BE2C (cell line): ENCODE measurements at regions not wholly inside any gene's neighbourhood (a gene's known extent, or its start where the extent isn't known, plus 50 kb on each side); places are given as distances from the start of the nearest gene placed in this dataset.

ENCODE experiments used
- DNase-seq: peaks from one replicate; pipeline ENCODE4 v3.0.0-alpha.2; 2020
- H3K27me3 ChIP-seq: fragments of 250-450 bp; sonication (Bioruptor Pico); 2 replicates; pipeline ENCODE4 v1.5.1; 2020; ENCODE audit warnings: mild to moderate bottlenecking
- H3K36me3 ChIP-seq: fragments of 250-450 bp; sonication (Bioruptor Pico); 2 replicates; pipeline ENCODE4 v1.5.1; 2020; ENCODE audit warnings: mild to moderate bottlenecking
- H3K4me1 ChIP-seq: fragments of 250-450 bp; sonication (Bioruptor Pico); 2 replicates; pipeline ENCODE4 v1.5.1; 2020
- H3K4me3 ChIP-seq: 2 replicates; pipeline ENCODE4 v1.5.1; 2011; ENCODE audit warnings: low read depth, low read length
- H3K9me3 ChIP-seq: fragments of 250-450 bp; sonication (Bioruptor Pico); 2 replicates; pipeline ENCODE4 v1.5.1; 2020
- TF ChIP-seq, protein P1 (sequence below): IDR thresholded peaks from 2 replicates; pipeline ENCODE4 v1.5.1; 2012; ENCODE audit warnings: mild to moderate bottlenecking, low read depth, low read length

DNA sequence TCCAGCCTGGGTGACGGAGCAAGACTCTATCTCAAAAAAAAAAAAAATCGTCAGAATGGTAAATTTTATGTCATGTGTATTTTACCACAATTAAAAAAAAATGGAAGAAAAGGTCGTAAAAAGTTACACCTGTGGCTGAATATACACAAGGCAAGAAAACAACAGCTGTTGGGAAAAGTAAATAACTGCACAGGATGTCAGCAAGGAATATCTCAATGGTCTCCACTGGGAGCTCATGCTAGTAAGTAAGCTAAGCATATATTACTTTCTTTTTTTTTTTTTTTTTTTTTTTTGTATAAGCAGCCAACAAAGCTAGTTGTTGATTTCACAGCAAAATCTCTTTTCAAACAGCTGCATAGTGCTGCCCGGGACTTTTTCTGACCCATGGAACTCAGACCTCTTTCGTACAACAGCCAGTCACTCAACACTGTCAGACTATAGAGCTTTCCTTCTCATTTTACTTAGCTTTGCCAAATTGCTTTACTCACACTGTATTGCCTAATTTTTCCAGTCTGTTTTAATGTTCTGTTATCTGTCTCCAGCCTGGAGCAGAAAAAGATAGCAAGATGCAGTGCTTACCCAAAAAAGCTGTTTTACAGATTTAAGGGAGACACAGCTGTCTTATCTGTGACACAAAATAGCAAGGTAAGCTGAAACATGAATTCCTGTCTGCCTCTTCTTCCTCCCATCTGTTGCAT is 175.9 kb downstream of the ENC1 start:
- TF ChIP-seq, protein P1, sequence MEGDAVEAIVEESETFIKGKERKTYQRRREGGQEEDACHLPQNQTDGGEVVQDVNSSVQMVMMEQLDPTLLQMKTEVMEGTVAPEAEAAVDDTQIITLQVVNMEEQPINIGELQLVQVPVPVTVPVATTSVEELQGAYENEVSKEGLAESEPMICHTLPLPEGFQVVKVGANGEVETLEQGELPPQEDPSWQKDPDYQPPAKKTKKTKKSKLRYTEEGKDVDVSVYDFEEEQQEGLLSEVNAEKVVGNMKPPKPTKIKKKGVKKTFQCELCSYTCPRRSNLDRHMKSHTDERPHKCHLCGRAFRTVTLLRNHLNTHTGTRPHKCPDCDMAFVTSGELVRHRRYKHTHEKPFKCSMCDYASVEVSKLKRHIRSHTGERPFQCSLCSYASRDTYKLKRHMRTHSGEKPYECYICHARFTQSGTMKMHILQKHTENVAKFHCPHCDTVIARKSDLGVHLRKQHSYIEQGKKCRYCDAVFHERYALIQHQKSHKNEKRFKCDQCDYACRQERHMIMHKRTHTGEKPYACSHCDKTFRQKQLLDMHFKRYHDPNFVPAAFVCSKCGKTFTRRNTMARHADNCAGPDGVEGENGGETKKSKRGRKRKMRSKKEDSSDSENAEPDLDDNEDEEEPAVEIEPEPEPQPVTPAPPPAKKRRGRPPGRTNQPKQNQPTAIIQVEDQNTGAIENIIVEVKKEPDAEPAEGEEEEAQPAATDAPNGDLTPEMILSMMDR: no peak
- Histone ChIP-seq H3K4me1 (peaks cover 2% of the 10 kb centered on the region; the same call in 1 of the 2 replicates), H3K4me3 (no peak overlapping the region), H3K36me3 (no peaks in the 10 kb centered on the region), H3K9me3 (no peaks in the 10 kb centered on the region), H3K27me3 (no peaks in the 10 kb centered on the region)
- DNase-seq: no peak

GRCh38 chr5:74462356-74462755 is 178.2 kb downstream of the ENC1 start:
- Histone ChIP-seq H3K36me3 (no peaks in the 10 kb centered on the region), H3K9me3 (no peaks in the 10 kb centered on the region), H3K4me1 (no peaks in the 10 kb centered on the region), H3K27me3 (no peaks in the 10 kb centered on the region), H3K4me3 (no peak overlapping the region)
- TF ChIP-seq, protein P1: no peak
- DNase-seq: no peak

DNA sequence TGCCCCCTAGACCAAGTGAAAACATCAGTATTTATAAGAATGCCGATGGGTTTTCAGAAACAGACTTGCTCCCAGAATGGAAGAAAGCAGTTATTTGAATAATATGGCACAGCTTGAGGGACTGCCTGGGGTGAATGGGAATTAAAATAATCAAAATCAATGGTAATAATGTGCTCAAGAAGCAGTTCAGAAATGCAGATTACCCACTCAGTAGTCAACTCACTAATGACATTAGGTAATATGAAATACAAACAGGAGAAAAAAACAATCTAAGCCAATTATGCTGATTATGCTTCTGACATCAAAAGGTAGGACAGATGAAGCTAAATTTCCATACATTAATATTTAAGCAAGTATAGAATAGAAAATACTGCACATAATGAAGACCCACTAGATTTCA is 179.3 kb downstream of the ENC1 start:
- no peaks in the 10 kb centered on the region for H3K4me1 ChIP-seq
- DNase-seq: no peak
- no peaks in the 10 kb centered on the region for H3K36me3 ChIP-seq
- H3K4me3 ChIP-seq: no peak overlapping the region
- no peaks in the 10 kb centered on the region for H3K27me3 ChIP-seq
- H3K9me3 ChIP-seq: no peaks in the 10 kb centered on the region
- TF ChIP-seq, protein P1: no peak

DNA sequence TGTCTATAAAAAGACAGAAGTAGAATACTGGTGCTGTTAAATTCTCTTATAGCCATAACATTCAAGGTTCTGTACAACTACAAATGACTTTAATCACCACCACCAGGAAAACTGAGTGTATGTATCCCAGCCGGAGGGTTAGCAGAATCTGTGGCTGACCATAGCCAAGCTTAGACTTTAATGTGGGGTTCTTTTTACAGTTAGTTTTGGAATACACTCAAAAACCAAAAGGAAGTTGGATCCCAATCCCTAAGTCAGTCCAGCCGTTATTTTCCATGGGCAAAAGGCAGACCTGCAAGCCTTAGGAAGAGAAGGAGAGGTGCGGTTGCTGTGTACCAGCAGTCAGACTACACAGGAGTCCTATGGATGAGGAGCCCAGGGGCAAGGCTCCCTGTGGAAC is 179.8 kb downstream of the ENC1 start:
- H3K36me3 ChIP-seq: no peaks in the 10 kb centered on the region
- no peaks in the 10 kb centered on the region for H3K4me1 ChIP-seq
- TF ChIP-seq, protein P1: no peak
- H3K27me3 ChIP-seq: no peaks in the 10 kb centered on the region
- no peaks in the 10 kb centered on the region for H3K9me3 ChIP-seq
- no peak for DNase-seq
- H3K4me3 ChIP-seq: no peak overlapping the region

- no peaks in the 10 kb centered on the region for H3K9me3 ChIP-seq
- H3K36me3 ChIP-seq: no peaks in the 10 kb centered on the region
- TF ChIP-seq, protein P1: no peak
- no peak overlapping the region for H3K4me3 ChIP-seq
- H3K4me1 ChIP-seq: no peaks in the 10 kb centered on the region
- DNase-seq: no peak
- no peaks in the 10 kb centered on the region for H3K27me3 ChIP-seq
Measured at GRCh38 chr5:74459984-74460383, 180.5 kb downstream of the ENC1 start.

GRCh38 chr5:74457876-74458275 is 182.7 kb downstream of the ENC1 start:
- Histone ChIP-seq H3K27me3 (no peaks in the 10 kb centered on the region), H3K4me1 (no peaks in the 10 kb centered on the region), H3K4me3 (no peak overlapping the region), H3K9me3 (no peaks in the 10 kb centered on the region), H3K36me3 (no peaks in the 10 kb centered on the region)
- TF ChIP-seq, protein P1: no peak
- DNase-seq: no peak
